BLaER1 treated with 17β-estradiol and CSF1 and Interleukin-3, amounts not matched to agents 10 nM and 100 nM (cell line): ENCODE measurements at regions not wholly inside any gene's neighbourhood (a gene's known extent, or its start where the extent isn't known, plus 50 kb on each side); places are given as distances from the start of the nearest gene placed in this dataset.

ENCODE experiments used
- H3K27ac ChIP-seq, 11 experiments: shearing (Covaris generic); formaldehyde crosslinking; 2 replicates each; pipeline ENCODE4 v1.8.1; 2022
- H3K27me3 ChIP-seq, 11 experiments: shearing (Covaris generic); formaldehyde crosslinking; 2 replicates each; pipeline ENCODE4 v1.8.1; 2022
- H3K36me3 ChIP-seq, 11 experiments: shearing (Covaris generic); formaldehyde crosslinking; 2 replicates each; pipeline ENCODE4 v1.8.1; 2022
- H3K4me1 ChIP-seq, 10 experiments: shearing (Covaris generic); formaldehyde crosslinking; 2 replicates each; pipeline ENCODE4 v1.8.1; 2022
- H3K4me2 ChIP-seq, 11 experiments: shearing (Covaris generic); formaldehyde crosslinking; 2 replicates each; pipeline ENCODE4 v1.8.1; 2022
- H3K4me3 ChIP-seq, 10 experiments: shearing (Covaris generic); formaldehyde crosslinking; 2 replicates each; pipeline ENCODE4 v1.8.1; 2022
- H3K9ac ChIP-seq, 11 experiments: shearing (Covaris generic); formaldehyde crosslinking; 2 replicates each; pipeline ENCODE4 v1.8.1; 2022
- H3K9me3 ChIP-seq, 11 experiments: shearing (Covaris generic); formaldehyde crosslinking; replicated peaks in 1 of 11; 2 replicates each; pipeline ENCODE4 v1.8.1; 2022
- H4K20me1 ChIP-seq, 11 experiments: shearing (Covaris generic); formaldehyde crosslinking; 2 replicates each; pipeline ENCODE4 v1.8.1; 2022
- Cebpa-rat ChIP-seq, 11 experiments: shearing (Covaris generic); IDR thresholded peaks; 2 replicates each; pipeline ENCODE4 v1.8.1; 2022

GRCh38 chrX:136975684-136976470 lies 57.9 kb downstream of the GPR101 start:
- Histone ChIP-seq H3K27ac (no peak overlapping the region), H3K36me3 (no peaks in the 10 kb centered on the region), H3K9me3 (peaks cover 0 to 28% (median 7%) of the 10 kb centered on the region in 11 experiments; a peak in 13 of 22 replicates), H3K27me3 (peaks cover 21 to 44% (median 30%) of the 10 kb centered on the region in 11 experiments; a peak in 21 of 22 replicates), H3K4me3 (no peak overlapping the region), H3K9ac (no peak overlapping the region), H3K4me1 (no peaks in the 10 kb centered on the region), H4K20me1 (no peaks in the 10 kb centered on the region), H3K4me2 (no peak overlapping the region)
- TF ChIP-seq Cebpa-rat (IDR thresholded peaks at IDR 0.05): no peak

GRCh38 chrX:136967966-136968365 lies 65.8 kb downstream of the GPR101 start:
- H3K36me3 ChIP-seq: no peaks in the 10 kb centered on the region
- no peaks in the 10 kb centered on the region; a peak in 2 of 22 replicates for H4K20me1 ChIP-seq
- no peak overlapping the region for H3K4me3 ChIP-seq
- H3K4me1 ChIP-seq: no peaks in the 10 kb centered on the region
- no peak overlapping the region for H3K4me2 ChIP-seq
- no peak overlapping the region for H3K27ac ChIP-seq
- peaks cover 61 to 99% (median 91%) of the 10 kb centered on the region in 11 experiments for H3K27me3 ChIP-seq
- H3K9me3 ChIP-seq: no peaks in the 10 kb centered on the region
- H3K9ac ChIP-seq: no peak overlapping the region
- TF ChIP-seq Cebpa-rat (IDR thresholded peaks at IDR 0.05): no peak

GRCh38 chrX:136963973-136964372 lies 69.8 kb downstream of the GPR101 start:
- Histone ChIP-seq H3K4me3 (no peak overlapping the region), H3K36me3 (no peaks in the 10 kb centered on the region), H3K4me2 (no peak overlapping the region), H3K9me3 (no peaks in the 10 kb centered on the region), H3K27me3 (peaks cover 64 to 99% (median 91%) of the 10 kb centered on the region in 11 experiments), H3K4me1 (no peaks in the 10 kb centered on the region), H3K27ac (no peak overlapping the region), H3K9ac (no peak overlapping the region), H4K20me1 (no peaks in the 10 kb centered on the region; a peak in 2 of 22 replicates)
- no peak for TF ChIP-seq Cebpa-rat (IDR thresholded peaks at IDR 0.05)

DNA sequence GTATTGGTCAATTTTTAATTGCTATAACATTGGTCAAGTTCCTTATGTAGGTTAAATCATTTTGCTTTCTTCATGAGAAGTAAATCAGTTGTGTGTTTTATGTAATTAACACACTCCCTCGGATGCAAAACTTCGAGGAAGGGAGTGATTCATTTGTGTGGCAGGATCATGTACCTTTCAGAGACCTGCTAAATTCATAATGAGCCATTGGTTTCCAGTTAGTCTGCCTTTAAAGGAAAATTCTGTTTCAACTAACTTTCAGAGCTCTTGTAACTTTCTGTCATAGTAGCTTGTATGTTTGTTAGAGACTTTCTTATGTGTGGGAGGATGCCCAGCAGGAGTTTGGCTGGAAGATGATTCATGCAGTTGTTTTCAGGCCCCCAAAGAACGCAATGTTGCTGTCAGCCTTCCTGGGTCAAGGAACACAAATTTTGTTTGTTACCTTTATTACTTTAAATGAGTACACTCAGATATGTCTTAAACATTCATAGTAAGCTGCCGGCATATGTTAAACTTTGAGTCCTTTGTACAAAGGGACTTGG lies 72.1 kb downstream of the GPR101 start:
- no peaks in the 10 kb centered on the region; a peak in 2 of 22 replicates for H4K20me1 ChIP-seq

DNA sequence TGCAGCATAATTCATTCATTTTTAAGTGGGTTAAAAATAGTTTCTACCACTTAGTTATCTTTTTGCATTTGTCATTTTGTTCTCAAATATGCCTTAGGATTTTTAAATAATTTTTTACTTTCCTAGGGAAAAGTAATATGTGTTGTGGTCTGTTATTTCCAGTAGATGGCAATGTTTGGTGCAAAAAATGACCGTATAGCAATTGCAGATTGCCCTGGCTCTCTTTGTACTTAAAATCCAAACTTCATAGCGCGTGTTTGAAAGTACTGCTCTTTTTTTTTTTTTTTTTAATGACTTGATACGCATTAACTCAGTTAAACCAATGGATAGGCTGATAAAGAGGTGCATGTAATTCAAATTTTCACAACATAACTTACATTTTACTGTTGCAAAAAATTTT lies 74.4 kb upstream of the RBMX start:
- no peak overlapping the region for H3K9ac ChIP-seq
- H3K27me3 ChIP-seq: peaks cover 36 to 64% (median 53%) of the 10 kb centered on the region in 11 experiments
- no peaks in the 10 kb centered on the region for H3K9me3 ChIP-seq
- no peaks in the 10 kb centered on the region for H3K4me1 ChIP-seq
- no peak overlapping the region for H3K4me3 ChIP-seq
- H3K27ac ChIP-seq: no peak overlapping the region
- H4K20me1 ChIP-seq: peaks cover 0 to 4% (median 0%) of the 10 kb centered on the region in 11 experiments; a peak in 2 of 22 replicates
- TF ChIP-seq Cebpa-rat (IDR thresholded peaks at IDR 0.05): no peak
- no peaks in the 10 kb centered on the region for H3K36me3 ChIP-seq
- H3K4me2 ChIP-seq: no peak overlapping the region

More for the DNA sequence above, 72.1 kb downstream of the GPR101 start:
- no peak overlapping the region for H3K4me2 ChIP-seq
- H3K9ac ChIP-seq: no peak overlapping the region
- H3K9me3 ChIP-seq: no peaks in the 10 kb centered on the region
- no peak overlapping the region for H3K27ac ChIP-seq
- H3K36me3 ChIP-seq: no peaks in the 10 kb centered on the region
- no peak for TF ChIP-seq Cebpa-rat (IDR thresholded peaks at IDR 0.05)
- H3K4me3 ChIP-seq: no peak overlapping the region
- peaks cover 79 to 99% (median 91%) of the 10 kb centered on the region in 11 experiments for H3K27me3 ChIP-seq
- no peaks in the 10 kb centered on the region for H3K4me1 ChIP-seq

- Histone ChIP-seq H3K27ac (no peak overlapping the region), H3K4me1 (no peaks in the 10 kb centered on the region), H3K36me3 (no peaks in the 10 kb centered on the region), H3K9ac (no peak overlapping the region), H3K27me3 (peaks cover 28 to 57% (median 47%) of the 10 kb centered on the region in 11 experiments), H3K9me3 (no peaks in the 10 kb centered on the region), H4K20me1 (peaks cover 0 to 4% (median 0%) of the 10 kb centered on the region in 11 experiments; a peak in 2 of 22 replicates), H3K4me3 (no peak overlapping the region), H3K4me2 (no peak overlapping the region)
- no peak for TF ChIP-seq Cebpa-rat (IDR thresholded peaks at IDR 0.05)
These were observed 73.6 kb upstream of the RBMX start for GRCh38 chrX:136953867-136954787.

DNA sequence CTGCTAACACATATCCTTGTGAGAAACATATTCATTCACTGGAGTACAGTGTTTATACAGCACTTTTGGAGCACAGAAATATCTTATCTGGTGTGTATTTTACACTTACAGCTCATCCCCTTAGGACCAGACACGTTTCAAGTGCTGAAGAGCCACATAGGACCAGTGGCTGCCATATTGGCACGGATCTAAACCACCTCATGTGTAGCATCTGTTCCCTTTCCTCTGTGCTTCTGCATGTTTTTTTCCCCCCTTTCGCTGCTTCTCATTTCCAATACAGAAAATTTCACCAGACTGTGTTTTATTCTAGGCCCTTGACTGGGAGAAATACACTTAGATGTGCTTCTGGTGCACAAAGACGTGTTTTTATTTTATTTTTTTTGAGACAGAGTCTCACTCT lies 69.7 kb upstream of the RBMX start:
- no peak for TF ChIP-seq Cebpa-rat (IDR thresholded peaks at IDR 0.05)
- H3K4me3 ChIP-seq: no peak overlapping the region
- no peaks in the 10 kb centered on the region for H3K4me1 ChIP-seq
- no peaks in the 10 kb centered on the region for H3K36me3 ChIP-seq
- H4K20me1 ChIP-seq: peaks cover 0 to 4% (median 0%) of the 10 kb centered on the region in 11 experiments; a peak in 2 of 22 replicates
- no peaks in the 10 kb centered on the region for H3K9me3 ChIP-seq
- no peak overlapping the region for H3K4me2 ChIP-seq
- H3K9ac ChIP-seq: no peak overlapping the region
- H3K27ac ChIP-seq: no peak overlapping the region
- peaks cover 32 to 55% (median 45%) of the 10 kb centered on the region in 11 experiments for H3K27me3 ChIP-seq

DNA sequence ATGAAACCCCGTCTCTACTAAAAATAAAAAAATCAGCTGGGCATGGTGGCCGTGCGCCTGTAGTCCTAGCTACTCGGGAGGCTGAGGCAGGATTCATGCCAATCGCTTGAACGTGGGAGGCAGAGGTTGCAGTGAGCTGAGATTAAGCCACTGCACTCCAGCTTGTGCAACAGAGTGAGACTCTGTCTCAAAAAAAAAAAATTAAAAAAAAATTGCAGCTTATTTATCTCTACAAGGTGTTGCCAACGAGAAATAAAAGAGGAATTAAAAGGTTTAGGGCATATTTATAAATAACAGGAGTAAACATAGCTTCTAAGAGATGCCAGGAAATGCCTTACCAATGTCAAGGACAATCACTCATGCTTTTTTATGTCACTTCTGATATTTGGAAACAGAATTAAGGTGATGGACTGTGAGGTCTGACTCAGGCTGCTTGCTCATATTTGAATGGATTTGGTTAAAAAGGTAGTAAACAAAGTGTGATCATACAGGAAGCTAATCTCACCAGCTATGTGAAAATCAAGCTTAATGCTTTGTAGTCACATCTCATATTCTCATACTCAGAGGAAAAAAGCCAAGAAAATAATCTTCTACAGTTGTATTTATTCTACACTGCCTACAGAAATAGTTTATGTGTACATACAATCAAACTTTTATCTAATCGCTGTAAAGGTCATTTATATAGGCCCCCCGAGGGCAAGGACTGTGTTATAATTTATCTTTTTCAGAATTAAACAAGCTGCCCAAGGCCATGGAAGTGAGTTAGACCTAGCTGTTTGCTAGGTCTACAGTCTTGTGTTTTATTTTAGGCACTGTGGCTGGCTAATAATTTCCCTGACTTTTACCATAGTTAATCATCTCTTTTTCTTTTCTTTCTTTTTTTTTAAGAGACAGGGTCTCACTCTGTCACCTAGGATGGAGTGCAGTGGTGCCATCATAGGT lies 61.1 kb upstream of the RBMX start:
- Histone ChIP-seq H3K36me3 (no peaks in the 10 kb centered on the region; a peak in 1 of 22 replicates), H3K9ac (no peak overlapping the region), H4K20me1 (no peaks in the 10 kb centered on the region), H3K4me1 (no peaks in the 10 kb centered on the region), H3K27me3 (peaks cover 47 to 93% (median 83%) of the 10 kb centered on the region in 11 experiments), H3K4me3 (no peak overlapping the region), H3K9me3 (0 out of 22 replicates have a peak, but pooled peaks cover 0 to 2% (median 0%) of the 10 kb centered on the region in 11 experiments), H3K4me2 (no peak overlapping the region), H3K27ac (no peak overlapping the region)
- TF ChIP-seq Cebpa-rat (IDR thresholded peaks at IDR 0.05): no peak
